BJ (cell line): ENCODE measurements at regions not wholly inside any gene's neighbourhood (a gene's known extent, or its start where the extent isn't known, plus 50 kb on each side); places are given as distances from the start of the nearest gene placed in this dataset.

Source experiments
- CTCF ChIA-PET: fragments of 350-600 bp; formaldehyde crosslinking; extraction: SDS; loops from one replicate; lab custom pipeline; 2021; ENCODE audit warnings: antibody characterized with exemption, inconsistent platforms; lab: Yijun Ruan, JAX
- POLR2A ChIA-PET: fragments of 300-600 bp; sonication (Branson Sonifier 250); formaldehyde crosslinking; extraction: SDS; loops from one replicate; lab custom pipeline; 2021; ENCODE audit warnings: antibody characterized with exemption; lab: Charles Lee
- DNase-seq: peaks from one replicate; pipeline ENCODE4 v3.0.0-alpha.2; 2011; ENCODE audit warnings: low read depth
- H3K27me3 ChIP-seq: 2 replicates; pipeline ENCODE4 v1.6.0; 2011; ENCODE audit warnings: low read length; ENCODE audit not compliant: control insufficient read depth, insufficient read depth
- H3K36me3 ChIP-seq: 2 replicates; pipeline ENCODE4 v1.5.1; 2011; ENCODE audit warnings: low read length; ENCODE audit not compliant: control insufficient read depth, insufficient read depth
- H3K4me3 ChIP-seq: 2 replicates; pipeline ENCODE4 v1.5.1; 2011; ENCODE audit warnings: low read depth, mild to moderate bottlenecking, control low read depth, low read length
- TF ChIP-seq, protein P1 (sequence below): IDR thresholded peaks from 2 replicates; pipeline ENCODE4 v1.5.1; 2011; ENCODE audit warnings: low read depth, mild to moderate bottlenecking, control low read depth, inconsistent platforms, low read length, moderate library complexity; ENCODE audit not compliant: insufficient read depth

DNA sequence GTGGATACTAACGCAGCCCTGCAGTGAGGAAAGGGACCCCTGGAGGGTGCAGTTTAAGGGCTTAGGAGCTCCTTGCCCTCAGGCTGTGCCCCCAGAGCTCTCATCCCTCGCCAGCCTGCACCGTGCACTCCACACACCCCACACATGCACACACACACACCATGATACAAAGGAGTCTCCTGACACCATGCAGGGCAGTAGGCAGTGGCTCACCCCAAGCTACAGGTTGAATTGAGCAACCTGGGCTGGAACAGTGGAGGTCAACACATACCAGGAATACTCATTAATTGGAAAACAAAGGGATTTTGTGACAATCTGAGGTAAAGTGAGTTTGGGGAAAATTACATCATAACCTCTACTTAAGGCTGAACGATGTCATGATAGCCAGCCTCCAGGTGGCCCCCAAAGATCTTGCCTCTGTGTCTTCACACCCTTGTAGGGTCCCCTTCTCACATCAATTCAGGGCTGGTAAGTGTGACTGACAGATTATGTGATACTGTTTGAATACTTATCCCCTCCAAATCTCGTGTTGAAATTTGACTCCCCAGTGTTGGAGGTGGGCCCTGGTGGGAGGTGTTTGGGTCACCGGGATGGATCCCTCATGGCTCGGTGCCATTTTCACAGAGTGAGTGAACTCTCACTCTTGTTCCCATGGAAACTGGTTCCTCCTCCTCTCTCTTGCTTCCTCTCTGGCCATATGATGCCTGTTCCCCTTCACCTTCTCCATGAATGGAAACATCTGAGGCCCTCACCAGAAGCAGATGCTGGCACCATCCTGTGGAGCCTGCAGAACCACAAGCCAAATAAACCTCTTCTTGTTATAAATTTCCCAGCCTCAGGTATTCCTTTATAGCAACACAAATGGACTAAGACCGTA is 111.0 kb upstream of the RAB4A start:
- DNase-seq = no peak
- Histone ChIP-seq H3K36me3 (no peaks in the 10 kb centered on the region), H3K4me3 (no peak overlapping the region), H3K27me3 (no peaks in the 10 kb centered on the region; the same call in 1 of the 2 replicates)
- CTCF ChIA-PET = no interaction called here
- POLR2A ChIA-PET = no interaction called here
- TF ChIP-seq, protein P1, sequence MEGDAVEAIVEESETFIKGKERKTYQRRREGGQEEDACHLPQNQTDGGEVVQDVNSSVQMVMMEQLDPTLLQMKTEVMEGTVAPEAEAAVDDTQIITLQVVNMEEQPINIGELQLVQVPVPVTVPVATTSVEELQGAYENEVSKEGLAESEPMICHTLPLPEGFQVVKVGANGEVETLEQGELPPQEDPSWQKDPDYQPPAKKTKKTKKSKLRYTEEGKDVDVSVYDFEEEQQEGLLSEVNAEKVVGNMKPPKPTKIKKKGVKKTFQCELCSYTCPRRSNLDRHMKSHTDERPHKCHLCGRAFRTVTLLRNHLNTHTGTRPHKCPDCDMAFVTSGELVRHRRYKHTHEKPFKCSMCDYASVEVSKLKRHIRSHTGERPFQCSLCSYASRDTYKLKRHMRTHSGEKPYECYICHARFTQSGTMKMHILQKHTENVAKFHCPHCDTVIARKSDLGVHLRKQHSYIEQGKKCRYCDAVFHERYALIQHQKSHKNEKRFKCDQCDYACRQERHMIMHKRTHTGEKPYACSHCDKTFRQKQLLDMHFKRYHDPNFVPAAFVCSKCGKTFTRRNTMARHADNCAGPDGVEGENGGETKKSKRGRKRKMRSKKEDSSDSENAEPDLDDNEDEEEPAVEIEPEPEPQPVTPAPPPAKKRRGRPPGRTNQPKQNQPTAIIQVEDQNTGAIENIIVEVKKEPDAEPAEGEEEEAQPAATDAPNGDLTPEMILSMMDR = no peak

DNA sequence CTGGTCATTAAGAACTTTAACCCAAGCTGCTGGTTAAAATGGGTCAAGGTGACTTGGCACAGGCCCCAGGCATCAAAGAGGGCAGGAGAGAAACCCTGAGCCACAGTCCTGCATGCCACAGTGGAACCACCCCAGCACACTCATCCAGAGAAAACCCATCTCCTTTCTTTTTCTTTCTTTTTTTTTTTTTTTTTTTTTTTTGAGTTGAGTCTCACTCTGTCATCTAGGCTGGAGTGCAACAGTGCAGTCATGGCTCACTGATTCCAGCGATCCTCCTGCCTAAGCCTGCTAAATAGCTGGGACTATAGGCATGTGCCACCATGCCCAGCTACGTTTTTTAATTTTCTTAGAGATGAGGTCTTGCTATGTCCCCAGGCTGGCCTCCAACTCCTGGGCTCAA is 109.2 kb upstream of the RAB4A start:
- H3K27me3 ChIP-seq = no peaks in the 10 kb centered on the region; the same call in 1 of the 2 replicates
- POLR2A ChIA-PET = no interaction called here
- no peaks in the 10 kb centered on the region for H3K36me3 ChIP-seq
- CTCF ChIA-PET = no interaction called here
- TF ChIP-seq, protein P1 = no peak
- no peak overlapping the region for H3K4me3 ChIP-seq
- DNase-seq = no peak

DNA sequence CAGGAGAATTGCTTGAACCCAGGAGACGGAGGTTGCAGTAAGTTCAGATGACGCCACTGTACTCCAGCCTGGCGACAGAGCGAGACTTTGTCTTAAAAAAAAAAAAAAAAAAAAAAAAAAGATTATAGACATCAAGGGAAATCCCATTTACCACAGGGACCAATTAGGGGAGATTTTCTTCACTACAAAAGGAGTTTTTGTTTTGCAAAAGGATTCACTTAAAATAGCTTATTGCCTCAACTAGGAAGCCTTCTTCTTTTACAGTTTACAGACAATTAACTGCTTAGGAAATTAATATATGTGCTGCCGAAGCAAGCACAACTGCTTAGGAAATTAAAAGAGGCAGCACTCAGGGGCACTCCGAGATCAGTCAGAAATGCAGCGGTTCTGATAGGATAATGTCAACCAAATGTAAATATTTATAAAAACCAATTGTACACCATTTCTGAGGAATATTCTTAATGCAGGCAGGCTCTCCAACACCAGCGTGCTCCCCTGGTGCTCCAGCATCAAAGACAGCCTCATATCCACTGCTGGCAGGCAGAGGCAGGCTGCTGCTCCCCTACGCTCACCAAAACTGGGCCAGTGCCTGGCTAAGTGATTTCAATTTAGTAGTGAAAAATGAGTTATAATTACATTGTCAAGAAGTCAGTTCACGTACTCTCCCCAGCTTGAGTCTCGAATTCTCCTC is 107.9 kb upstream of the RAB4A start:
- ChIA-PET CTCF (no interaction called here), POLR2A (no interaction called here)
- H3K4me3 ChIP-seq = no peak overlapping the region
- DNase-seq = no peak
- TF ChIP-seq, protein P1 = no peak
- no peaks in the 10 kb centered on the region; the same call in 1 of the 2 replicates for H3K27me3 ChIP-seq
- H3K36me3 ChIP-seq = no peaks in the 10 kb centered on the region

DNA sequence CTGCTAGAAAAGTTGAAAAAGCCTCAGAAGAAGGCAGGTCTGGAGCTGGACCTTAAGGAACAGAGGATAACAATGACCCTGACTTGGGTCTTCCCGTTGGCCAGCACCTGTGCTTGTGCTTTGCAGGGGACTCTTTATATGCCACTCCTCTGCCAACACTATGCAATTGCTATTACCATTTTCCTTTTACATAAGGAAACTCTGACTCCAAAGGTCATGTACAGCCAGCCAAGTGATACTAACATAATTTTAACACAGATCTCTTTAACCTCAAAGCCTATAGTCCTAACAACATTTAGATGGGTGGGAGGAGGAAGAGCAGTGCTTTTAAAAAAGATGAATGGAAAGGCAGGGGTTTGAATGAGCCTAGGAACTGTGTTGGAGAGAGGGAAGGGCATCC is 106.6 kb upstream of the RAB4A start:
- TF ChIP-seq, protein P1 = no peak
- Histone ChIP-seq H3K4me3 (no peak overlapping the region), H3K27me3 (no peaks in the 10 kb centered on the region; the same call in 1 of the 2 replicates), H3K36me3 (no peaks in the 10 kb centered on the region)
- POLR2A ChIA-PET = no interaction called here
- CTCF ChIA-PET = no interaction called here
- no peak for DNase-seq
